ENCODE measurements at regions not wholly inside any gene's neighbourhood (a gene's known extent, or its start where the extent isn't known, plus 50 kb on each side); places are given as distances from the start of the nearest gene placed in this dataset.

- TF ChIP-seq MTA3 (IDR thresholded peaks at IDR 0.05; ENCODE audit: borderline replicate concordance, low read length) (peak; percentile 22; the same call in 1 of the 2 replicates), ZNF207 (IDR thresholded peaks at IDR 0.05; ENCODE audit: borderline replicate concordance) (no peak), ELK1 (IDR thresholded peaks at IDR 0.05; ENCODE audit: low read depth, low read length) (no peak), ZNF592 (IDR thresholded peaks at IDR 0.05) (no peak), PAX5 (IDR thresholded peaks at IDR 0.05; ENCODE audit: borderline replicate concordance, low read depth, low read length) (peak; percentile 32; the same call in 1 of the 2 replicates), PAX8 (IDR thresholded peaks at IDR 0.05) (no peak), CHD1 (IDR thresholded peaks at IDR 0.05; ENCODE audit: low read depth, low read length) (0 out of 2 replicates have a peak, but pooled peaks have one; percentile 33), ZZZ3 (IDR thresholded peaks at IDR 0.05; ENCODE audit: control insufficient read depth, insufficient read length, low read depth) (no peak), NR2C2 (IDR thresholded peaks at IDR 0.05; ENCODE audit: borderline replicate concordance, control insufficient read depth, insufficient read length, low read depth) (no peak), SMARCA5 (IDR thresholded peaks at IDR 0.05) (0 out of 2 replicates have a peak, but pooled peaks have one; percentile 42), MAX (IDR thresholded peaks at IDR 0.05; ENCODE audit: low read depth, low read length) (peak; percentile 92), HDAC2 (IDR thresholded peaks at IDR 0.05) (no peak; the same call in 1 of the 2 replicates), FOXM1 (IDR thresholded peaks at IDR 0.05; ENCODE audit: low read depth, low read length) (0 out of 2 replicates have a peak, but pooled peaks have one; percentile 33), MEF2B (IDR thresholded peaks at IDR 0.05; ENCODE audit: partially characterized antibody, poor library complexity, severe bottlenecking) (peak; percentile 28), ZNF622 (IDR thresholded peaks at IDR 0.05) (no peak), YY1 (IDR thresholded peaks at IDR 0.05; ENCODE audit: low read depth, low read length) (0 out of 2 replicates have a peak, but pooled peaks have one; percentile 7), POU2F2 (IDR thresholded peaks at IDR 0.05; ENCODE audit: borderline replicate concordance, low read depth, low read length) (peak; percentile 85; the same call in 2 of the 3 replicates), USF1 (IDR thresholded peaks at IDR 0.05; ENCODE audit: borderline replicate concordance, extremely low read length, insufficient read depth, low read depth, low read length) (peak; percentile 73), ZBED1 (IDR thresholded peaks at IDR 0.05; ENCODE audit: borderline replicate concordance) (peak; percentile 67; the same call in 1 of the 2 replicates), BCLAF1 (IDR thresholded peaks at IDR 0.05) (0 out of 2 replicates have a peak, but pooled peaks have one; percentile 40)
Observed at GRCh38 chr7:148940702-148941597, 56.9 kb upstream of the EZH2 start (continued).

All from GM12878 (cell line).